Aorta (tissue), 5 donors: ENCODE measurements at regions not wholly inside any gene's neighbourhood (a gene's known extent, or its start where the extent isn't known, plus 50 kb on each side); places are given as distances from the start of the nearest gene placed in this dataset.

Source experiments
- ATAC-seq: fragments of 200-7000 bp; cut with Tn5 transposase; one replicate; pipeline ENCODE4 v1.9.1; 2022; ENCODE audit warnings: moderate library complexity; ENCODE audit not compliant: low FRiP score
- DNase-seq, 2 donors: peaks; one replicate each; pipeline ENCODE4 v3.0.0-alpha.2; 2020
- H3K27ac ChIP-seq, 2 donors: one replicate each; pipeline ENCODE4 v1.5.1; 2013; ENCODE audit warnings: low read length in 2 of 2, mild to moderate bottlenecking in 2 of 2, moderate library complexity in 2 of 2, control low read depth in 1 of 2, inconsistent platforms in 1 of 2, low read depth in 1 of 2
- H3K27me3 ChIP-seq, 2 donors: one replicate each; pipeline ENCODE4 v1.6.1; 2013; ENCODE audit warnings: control low read depth in 1 of 2, low read length in 1 of 2, mild to moderate bottlenecking in 1 of 2, moderate library complexity in 1 of 2; ENCODE audit not compliant: insufficient read depth in 2 of 2, control insufficient read depth in 1 of 2
- H3K36me3 ChIP-seq, 2 donors: one replicate each; pipeline ENCODE4 v1.6.1; 2013; ENCODE audit warnings: control low read depth in 1 of 2, low read length in 1 of 2, mild to moderate bottlenecking in 1 of 2; ENCODE audit not compliant: insufficient read depth in 2 of 2, control insufficient read depth in 1 of 2
- H3K4me1 ChIP-seq, 2 donors: one replicate each; pipeline ENCODE4 v1.6.1; 2013; ENCODE audit warnings: low read length in 2 of 2, control low read depth in 1 of 2, mild to moderate bottlenecking in 1 of 2, moderate library complexity in 1 of 2; ENCODE audit not compliant: insufficient read depth in 2 of 2, control insufficient read depth in 1 of 2
- H3K4me3 ChIP-seq, 2 donors: one replicate each; pipeline ENCODE4 v1.5.1; 2013; ENCODE audit warnings: low read length in 2 of 2, control low read depth in 1 of 2, mild to moderate bottlenecking in 1 of 2
- H3K9me3 ChIP-seq: one replicate; pipeline ENCODE4 v1.6.1; 2013; ENCODE audit warnings: mild to moderate bottlenecking, low read length; ENCODE audit not compliant: control insufficient read depth
- WGBS, 2 donors: extraction: QIAGEN DNeasy Blood & Tissue Kit; methylation state at CpG; one replicate each; pipeline ENCODE4 v1.1.7; 2013; 5-methylcytosine and 5-hydroxymethylcytosine counted together
- intact Hi-C, 2 donors: fragments of 100-400 bp; cut with DNase I; formaldehyde crosslinking; loops; one replicate each; pipeline versions ENCODE4 v1.14.2 to v1.15.0; 2022
- donor health status: healthy with polysubstance abuse.
- donor health status: Bipolar disorder and iron deficiency.
- donor health status: DM: no; HTN: no; CAD: no.
- donor health status: DM: no; HTN: no; CAD: no.
- donor health status: DM: yes; HTN: yes; CAD: no.

DNA sequence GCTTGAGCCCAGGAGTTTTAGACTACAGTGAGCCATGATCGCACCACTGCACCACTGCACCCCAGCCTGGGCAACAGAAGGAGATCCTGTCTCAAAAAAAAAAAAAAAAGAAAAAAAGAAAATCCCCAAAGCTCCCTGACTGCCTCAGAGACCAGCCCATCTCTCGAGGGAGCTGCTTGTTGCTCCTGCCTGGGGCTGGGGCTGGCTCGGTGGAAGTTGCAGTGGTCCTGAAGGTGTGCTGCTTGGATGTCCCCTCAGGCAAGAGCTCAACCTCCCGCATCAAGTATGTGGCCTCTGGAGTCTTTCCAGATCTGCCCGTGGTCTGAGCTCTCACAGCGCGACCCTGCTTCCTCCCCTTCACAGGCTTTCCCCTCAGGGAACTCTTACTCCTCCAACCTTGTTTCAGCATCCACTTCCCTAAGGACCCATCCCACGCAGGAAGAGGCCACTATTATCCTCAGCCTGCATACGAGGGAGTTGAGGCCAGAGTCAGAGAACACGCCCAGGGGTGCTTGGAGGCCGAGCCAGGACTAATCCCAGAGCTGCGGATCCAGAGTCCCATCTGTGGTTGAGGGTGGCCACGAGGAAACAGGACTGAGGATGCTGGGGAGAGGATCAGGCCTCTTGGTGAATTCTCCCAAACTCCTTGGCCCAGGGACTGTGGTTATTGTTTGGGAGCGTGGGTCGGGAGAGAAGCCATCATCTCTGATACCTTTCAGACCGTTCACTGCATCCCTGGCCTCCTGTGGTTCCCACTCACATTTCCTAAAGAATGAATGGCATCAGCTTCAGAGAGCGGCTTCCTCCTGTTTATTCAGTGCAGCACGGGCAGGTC, 624.6 kb downstream of the AACS start:
- DNase-seq, result no peak

DNA sequence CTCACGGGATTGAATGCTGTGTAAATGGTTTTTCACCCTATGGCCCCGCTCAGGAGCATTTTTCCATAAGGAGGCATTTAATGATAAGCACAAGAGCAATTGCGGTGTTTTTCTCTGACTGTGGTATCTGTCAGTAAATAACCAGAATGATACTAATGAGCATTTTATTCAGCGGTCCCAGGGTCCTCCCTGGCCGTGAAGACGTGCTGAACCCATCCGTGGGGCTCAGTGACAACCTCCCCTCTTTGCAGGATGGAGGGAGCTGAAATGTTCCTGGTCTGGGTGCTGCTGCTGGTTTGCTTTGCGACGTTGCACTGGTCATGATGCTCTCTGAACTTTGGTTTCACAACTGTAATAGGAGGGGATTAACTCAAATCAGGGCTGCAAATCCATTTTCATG, 625.6 kb downstream of the AACS start:
- H3K36me3 ChIP-seq, result no peaks in the 10 kb centered on the region
- peaks cover 2% of the 10 kb centered on the region for H3K9me3 ChIP-seq
- H3K27ac ChIP-seq, result no peak overlapping the region
- H3K27me3 ChIP-seq, result no peaks in the 10 kb centered on the region
- DNase-seq (no peak), ATAC-seq (no peak)
- no peak overlapping the region for H3K4me3 ChIP-seq
- no peaks in the 10 kb centered on the region for H3K4me1 ChIP-seq
- WGBS, 2 donors, result 68 to 69% methylated on average over 9 of the region's 9 CpGs
- intact Hi-C loops, result no loop called here

More for the DNA sequence above, 624.6 kb downstream of the AACS start:
- intact Hi-C loops, result no loop called here
- Histone ChIP-seq H3K9me3 (no peaks in the 10 kb centered on the region), H3K4me3 (no peak overlapping the region), H3K36me3 (no peaks in the 10 kb centered on the region), H3K27ac (no peak overlapping the region), H3K4me1 (no peaks in the 10 kb centered on the region), H3K27me3 (no peaks in the 10 kb centered on the region)
- ATAC-seq, result no peak
- 60 to 65% methylated on average over 18 of the region's 18 CpGs for WGBS, 2 donors

DNA sequence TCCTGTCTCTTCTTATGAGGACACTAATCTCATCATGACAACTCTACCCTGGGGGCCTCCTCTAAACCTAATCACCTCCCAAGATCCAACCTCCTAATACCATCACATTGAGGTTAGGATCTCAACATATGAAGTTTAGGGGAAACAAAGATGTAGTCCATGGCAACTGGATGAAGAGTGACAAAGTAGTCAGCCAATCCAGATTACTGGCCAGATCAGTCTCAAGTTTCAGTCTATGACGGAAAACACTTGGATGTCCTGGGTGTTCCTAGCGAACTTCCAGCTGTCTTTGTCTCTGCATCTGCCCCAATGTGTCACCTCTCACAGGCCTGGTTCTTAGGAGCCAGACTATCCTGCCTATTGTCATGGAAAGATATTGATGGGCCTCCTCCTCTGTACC, 630.8 kb downstream of the AACS start:
- ATAC-seq (no peak), DNase-seq (no peak)
- Histone ChIP-seq H3K36me3 (no peaks in the 10 kb centered on the region), H3K4me1 (no peaks in the 10 kb centered on the region), H3K4me3 (no peak overlapping the region), H3K27ac (no peak overlapping the region), H3K27me3 (no peaks in the 10 kb centered on the region), H3K9me3 (peaks cover 2% of the 10 kb centered on the region)
- WGBS, 2 donors, result 60 to 71% methylated on average over 2 of the region's 2 CpGs
- intact Hi-C loops, result no loop called here

DNA sequence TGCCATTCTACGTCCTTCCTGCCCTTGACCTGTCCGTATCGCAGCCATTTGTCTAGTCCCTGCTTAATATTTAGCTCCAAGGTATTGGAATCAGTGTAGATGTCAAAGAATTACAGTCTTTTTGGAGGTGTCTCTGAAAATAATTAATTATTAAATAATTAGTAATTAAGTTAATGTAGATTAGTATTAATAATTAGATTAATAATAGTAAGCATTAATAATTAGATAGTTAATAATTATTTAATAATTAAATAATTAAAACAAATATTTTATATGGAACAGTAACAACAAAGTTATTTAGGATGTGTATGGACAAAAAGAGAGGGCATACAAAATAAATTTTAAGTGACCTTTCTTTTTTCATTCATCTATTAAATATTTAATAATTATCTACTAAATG, 639.6 kb downstream of the AACS start:
- no peak overlapping the region for H3K4me3 ChIP-seq
- H3K27ac ChIP-seq, result no peak overlapping the region
- no peaks in the 10 kb centered on the region for H3K4me1 ChIP-seq
- WGBS, 2 donors, result 90 to 93% methylated on average over 3 of the region's 3 CpGs
- H3K9me3 ChIP-seq, result no peaks in the 10 kb centered on the region
- intact Hi-C loops, result no loop called here
- DNase-seq (no peak), ATAC-seq (no peak)
- no peaks in the 10 kb centered on the region for H3K36me3 ChIP-seq
- H3K27me3 ChIP-seq, result no peaks in the 10 kb centered on the region

DNA sequence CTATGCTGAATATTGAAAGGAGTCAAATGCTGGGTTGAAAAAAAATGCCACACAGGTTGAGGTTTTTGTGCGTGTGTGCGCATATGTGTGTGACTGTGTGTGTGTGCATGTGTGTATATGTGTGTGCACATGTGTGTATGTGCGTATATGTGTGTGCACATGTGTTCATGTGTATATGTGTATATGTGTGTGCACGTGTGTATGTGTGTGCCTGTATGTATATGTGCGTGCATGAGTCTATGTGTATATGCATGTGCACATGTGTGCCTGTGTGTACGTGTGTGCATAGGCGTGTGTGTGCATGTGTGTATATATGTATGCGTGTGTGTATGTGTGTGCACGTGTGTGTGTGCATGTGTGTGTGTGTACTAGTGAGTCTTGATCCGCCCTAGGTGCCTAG, 655.7 kb downstream of the AACS start:
- no peaks in the 10 kb centered on the region for H3K36me3 ChIP-seq
- whole genome bisulfite sequencing, 2 donors, result 78 to 81% methylated on average over 10 of the region's 10 CpGs

DNA sequence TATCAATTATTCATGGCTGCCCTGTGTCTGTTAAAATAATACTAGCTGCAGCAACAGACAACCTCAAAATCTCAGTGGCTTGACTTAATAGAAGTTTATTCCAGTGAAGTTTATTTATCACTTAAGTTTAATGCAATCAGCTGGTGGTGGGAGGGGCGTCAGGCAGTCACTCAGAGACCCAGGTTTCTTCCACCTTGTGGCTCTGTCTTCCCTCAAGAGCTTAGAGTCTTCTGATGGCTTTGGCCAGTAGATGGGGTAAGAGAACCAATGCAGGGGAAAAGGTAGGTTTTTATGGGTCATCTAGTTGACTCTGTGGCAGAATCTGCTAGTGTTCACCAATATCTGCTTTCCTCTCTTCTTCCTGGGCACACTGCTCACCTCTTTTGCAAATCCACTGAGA, 668.9 kb downstream of the AACS start:
- no peaks in the 10 kb centered on the region for H3K36me3 ChIP-seq
- intact Hi-C loops, result no loop called here
- no peaks in the 10 kb centered on the region for H3K4me1 ChIP-seq
- WGBS, 2 donors, result 51 to 56% methylated on average over 1 of the region's 1 CpG
- peaks cover 4% of the 10 kb centered on the region for H3K9me3 ChIP-seq
- H3K27ac ChIP-seq, result no peak overlapping the region
- H3K27me3 ChIP-seq, result no peaks in the 10 kb centered on the region
- no peak overlapping the region for H3K4me3 ChIP-seq
- ATAC-seq, result no peak
- no peak for DNase-seq

More for the DNA sequence above, 655.7 kb downstream of the AACS start:
- Histone ChIP-seq H3K27ac (no peak overlapping the region), H3K4me3 (no peak overlapping the region), H3K9me3 (peaks cover 12% of the 10 kb centered on the region), H3K27me3 (no peaks in the 10 kb centered on the region), H3K4me1 (no peaks in the 10 kb centered on the region)
- intact Hi-C loops, result no loop called here
- ATAC-seq, result no peak
- DNase-seq, result no peak

DNA sequence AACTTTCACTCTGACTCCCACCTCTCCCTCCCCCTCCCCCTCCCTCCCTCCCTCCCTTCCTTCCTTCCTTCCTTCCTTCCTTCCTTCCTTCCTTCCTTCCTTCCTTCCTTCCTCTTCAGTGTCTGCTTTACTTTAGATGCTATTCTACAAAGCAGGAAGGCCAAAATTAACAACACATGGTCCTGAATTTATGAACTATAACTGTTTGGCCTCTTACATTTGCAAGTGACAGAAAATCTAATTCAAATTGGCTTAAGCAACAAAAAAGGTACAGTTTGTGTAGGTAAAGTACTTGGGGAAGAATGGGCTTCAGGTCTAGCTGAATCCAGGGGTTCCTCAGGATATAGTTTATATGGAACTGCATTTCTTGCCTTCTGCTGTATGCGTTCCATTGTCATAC, 673.0 kb downstream of the AACS start:
- intact Hi-C loops, result no loop called here
- WGBS, 2 donors, result 96 to 100% methylated on average over 1 of the region's 1 CpG
- ATAC-seq (no peak), DNase-seq (no peak)
- Histone ChIP-seq H3K9me3 (peaks cover 4% of the 10 kb centered on the region), H3K27me3 (no peaks in the 10 kb centered on the region), H3K27ac (no peak overlapping the region), H3K4me3 (no peak overlapping the region), H3K4me1 (no peaks in the 10 kb centered on the region), H3K36me3 (no peaks in the 10 kb centered on the region)

DNA sequence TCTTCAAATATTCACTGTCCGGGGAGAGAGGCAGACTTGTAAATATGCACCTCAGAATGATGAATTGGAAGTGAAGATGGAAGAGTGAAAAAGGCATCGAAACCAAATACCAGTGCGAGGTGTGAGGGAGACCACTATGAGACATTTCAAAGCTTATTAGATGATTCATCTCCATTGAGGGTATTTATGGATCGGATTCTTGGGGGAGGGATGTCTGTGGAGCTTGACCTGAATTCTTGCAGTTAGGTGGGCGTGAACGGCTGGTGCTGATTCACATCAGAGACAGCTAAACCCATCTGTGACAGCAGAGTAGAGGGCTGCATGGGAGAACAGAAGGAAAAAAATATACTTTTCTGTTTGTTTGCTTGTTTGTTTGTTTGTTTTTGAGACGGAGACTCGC, 677.2 kb downstream of the AACS start:
- intact Hi-C loops, result no loop called here
- 73 to 83% methylated on average over 8 of the region's 8 CpGs for WGBS, 2 donors
- DNase-seq (no peak), ATAC-seq (no peak)
- no peaks in the 10 kb centered on the region for H3K27me3 ChIP-seq
- H3K27ac ChIP-seq, result no peak overlapping the region
- H3K36me3 ChIP-seq, result no peaks in the 10 kb centered on the region
- no peaks in the 10 kb centered on the region for H3K4me1 ChIP-seq
- H3K9me3 ChIP-seq, result no peaks in the 10 kb centered on the region
- H3K4me3 ChIP-seq, result no peak overlapping the region

DNA sequence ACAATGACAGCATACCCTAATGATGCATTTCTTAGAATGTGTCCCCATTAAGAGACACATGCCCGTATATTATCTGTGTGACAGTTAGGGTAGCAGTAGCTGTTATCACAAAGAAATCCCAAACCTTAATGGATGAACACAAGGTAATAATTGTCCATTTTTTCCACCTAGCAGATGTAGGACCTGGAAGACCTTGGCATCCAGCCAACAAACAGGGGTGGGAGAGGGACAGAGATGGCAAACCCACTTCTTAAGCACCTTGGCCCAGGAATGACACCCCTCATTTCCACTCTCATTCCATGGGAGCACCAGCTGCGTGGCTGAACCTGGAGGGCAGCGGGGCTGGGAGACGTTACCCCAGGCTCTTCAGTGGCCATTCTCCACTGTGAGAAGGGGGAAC, 679.0 kb downstream of the AACS start:
- no peaks in the 10 kb centered on the region for H3K27me3 ChIP-seq
- no peak overlapping the region for H3K4me3 ChIP-seq
- ATAC-seq (no peak), DNase-seq (no peak)
- no peak overlapping the region for H3K27ac ChIP-seq
- no peaks in the 10 kb centered on the region for H3K4me1 ChIP-seq
- no peaks in the 10 kb centered on the region for H3K9me3 ChIP-seq
- no peaks in the 10 kb centered on the region for H3K36me3 ChIP-seq
- intact Hi-C loops, result no loop called here
- 93 to 94% methylated on average over 4 of the region's 4 CpGs for WGBS, 2 donors
